ENCODE measurements at regions not wholly inside any gene's neighbourhood (a gene's known extent, or its start where the extent isn't known, plus 50 kb on each side); places are given as distances from the start of the nearest gene placed in this dataset.
"Not testable (repeated sequence)": the region's sequence is repeated elsewhere in the genome, so short reads cannot be mapped to it uniquely, and the experiment has no call there.

- no peak for DNase-seq
- intact Hi-C loops (cut with DNase I) = no loop called here
Observed at GRCh38 chr7:51593628-51594027, 277.0 kb upstream of the COBL start.

GRCh38 chr7:51592842-51593599 is 276.4 kb upstream of the COBL start:
- intact Hi-C loops (cut with DNase I) = no loop called here
- DNase-seq = no peak

DNA sequence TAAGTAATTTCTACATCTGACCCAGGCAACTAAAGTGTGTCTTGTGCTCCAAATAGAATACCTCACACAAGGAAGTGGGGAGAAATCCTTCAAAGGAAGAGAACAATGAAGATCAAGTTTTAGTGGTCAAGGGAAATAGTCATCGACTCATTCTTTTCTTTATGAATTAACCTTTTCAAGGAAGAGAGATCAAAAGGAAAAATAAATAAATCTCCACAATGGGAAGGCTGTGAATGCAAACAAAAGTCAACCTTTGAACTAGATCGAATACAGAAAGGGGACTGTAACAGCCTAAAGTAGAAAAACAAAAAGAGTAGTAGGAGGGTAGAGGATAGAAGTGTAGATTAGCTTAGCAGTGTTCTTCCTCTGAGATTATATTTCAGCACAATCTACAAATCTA is 274.6 kb upstream of the COBL start:
- intact Hi-C loops (cut with DNase I) = no loop called here
- no peak for DNase-seq

GRCh38 chr7:51590746-51591145 is 274.1 kb upstream of the COBL start:
- no peak for DNase-seq
- intact Hi-C loops (cut with DNase I) = no loop called here

- DNase-seq = no peak
- intact Hi-C loops (cut with DNase I) = no loop called here
Observed at GRCh38 chr7:51589111-51589510, 272.5 kb upstream of the COBL start.

DNA sequence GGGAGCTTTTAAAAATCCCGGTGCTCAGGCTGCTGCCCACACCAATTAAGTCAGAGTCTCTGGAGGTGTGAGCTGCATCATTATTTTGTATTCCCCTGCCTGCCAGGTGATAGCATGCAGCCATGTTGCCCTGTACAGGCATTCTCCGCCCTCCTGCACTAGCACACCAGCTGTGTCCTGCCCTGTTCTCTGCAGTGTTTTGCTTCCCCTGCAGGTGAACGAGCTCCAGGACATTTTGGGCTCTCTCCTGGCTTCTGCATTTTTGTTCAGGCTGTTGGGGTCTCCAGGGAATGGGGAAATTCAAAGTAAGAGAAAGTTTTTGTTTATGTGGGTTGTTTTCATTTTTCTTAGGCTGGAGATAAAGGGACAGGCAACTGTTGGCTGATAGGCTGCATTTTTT is 271.0 kb upstream of the COBL start:
- no peak for DNase-seq
- intact Hi-C loops (cut with DNase I) = no loop called here

DNA sequence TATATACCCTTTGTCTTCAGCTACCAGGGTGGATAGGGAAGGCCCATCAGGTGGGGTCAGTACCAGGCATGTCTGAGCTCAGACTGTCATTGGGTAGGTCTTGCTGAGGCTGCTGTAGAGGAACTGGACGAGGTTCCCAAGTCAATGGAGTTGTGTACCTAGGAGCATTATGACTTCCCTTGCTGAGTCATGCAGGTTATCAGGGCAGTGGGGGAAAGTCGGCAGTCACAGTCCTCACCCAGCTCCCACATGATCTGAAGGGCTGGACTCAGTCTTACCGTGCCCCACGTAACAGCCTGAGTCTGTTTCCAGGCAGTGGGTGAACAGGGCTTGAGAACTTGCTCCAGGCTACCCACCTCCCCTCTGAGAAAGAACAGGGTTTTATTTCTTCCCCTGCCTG is 260.8 kb upstream of the COBL start:
- DNase-seq = no peak

GRCh38 chr7:51569581-51569980 is 253.0 kb upstream of the COBL start:
- intact Hi-C loops (cut with DNase I) = no loop called here
- no peak for DNase-seq

More for the DNA sequence above, 260.8 kb upstream of the COBL start:
- intact Hi-C loops (cut with DNase I) = no loop called here

DNA sequence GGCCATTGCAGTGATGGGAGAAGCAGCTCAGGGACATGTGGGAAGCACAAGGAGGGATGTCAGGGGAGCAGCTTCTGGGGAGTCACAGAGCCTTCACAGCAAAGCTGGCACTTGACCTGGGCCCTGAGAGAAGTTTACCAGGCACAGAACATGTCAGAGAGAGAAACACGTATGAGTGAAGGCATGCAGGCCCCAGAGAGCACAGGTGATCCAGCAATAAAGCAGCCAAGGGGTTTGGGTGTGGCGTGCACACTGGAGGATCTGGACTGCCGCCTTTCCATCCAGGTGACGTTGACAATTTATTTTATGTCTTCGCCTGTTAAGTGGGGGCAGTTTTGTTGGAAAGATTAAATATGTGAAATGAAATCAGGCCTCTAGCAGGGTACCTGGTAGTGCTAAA is 252.6 kb upstream of the COBL start:
- no peak for DNase-seq
- intact Hi-C loops (cut with DNase I) = no loop called here

- DNase-seq = no peak
- intact Hi-C loops (cut with DNase I) = no loop called here
Observed at GRCh38 chr7:51551070-51551469, 234.5 kb upstream of the COBL start.

- no peak for DNase-seq
- intact Hi-C loops (cut with DNase I) = no loop called here
Observed at GRCh38 chr7:51545131-51545530, 228.5 kb upstream of the COBL start.

DNA sequence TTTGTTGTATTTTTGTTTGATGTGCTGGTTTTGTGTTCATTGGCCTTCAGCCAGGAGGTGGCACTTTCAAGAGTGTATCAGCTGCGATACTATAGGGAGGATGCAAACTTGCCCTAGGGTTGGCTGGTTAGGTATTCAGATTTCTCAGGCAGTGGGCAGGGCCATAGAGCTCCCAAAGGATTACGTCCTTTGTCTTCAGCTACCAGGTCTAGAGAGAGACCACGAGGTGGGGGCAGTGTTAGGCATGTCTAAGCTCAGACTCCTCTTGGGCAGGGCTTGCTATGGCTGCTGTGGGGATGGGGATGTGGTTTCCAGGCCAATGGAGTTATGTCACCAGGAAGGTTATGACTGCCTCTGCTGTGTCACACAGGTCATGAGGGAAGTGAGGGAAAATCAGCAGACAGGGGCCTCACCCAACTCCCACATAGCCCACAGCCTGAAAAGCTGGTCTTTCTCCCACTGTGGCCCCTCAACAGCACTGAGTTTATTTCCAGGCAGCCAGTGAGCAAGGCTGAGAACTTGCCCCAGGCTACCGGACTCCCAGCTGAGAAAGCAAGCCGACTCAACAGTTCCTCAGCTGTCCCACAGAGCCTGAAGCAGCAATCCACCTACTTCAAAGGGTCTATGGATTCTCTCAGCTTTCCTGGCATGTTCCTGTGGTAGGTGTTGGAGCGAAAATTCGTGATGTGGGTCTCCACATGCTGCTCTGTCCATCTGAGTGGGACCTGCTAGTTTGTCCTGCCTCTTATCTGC is 227.4 kb upstream of the COBL start:
- no peak for DNase-seq
- intact Hi-C loops (cut with DNase I) = no loop called here

DNA sequence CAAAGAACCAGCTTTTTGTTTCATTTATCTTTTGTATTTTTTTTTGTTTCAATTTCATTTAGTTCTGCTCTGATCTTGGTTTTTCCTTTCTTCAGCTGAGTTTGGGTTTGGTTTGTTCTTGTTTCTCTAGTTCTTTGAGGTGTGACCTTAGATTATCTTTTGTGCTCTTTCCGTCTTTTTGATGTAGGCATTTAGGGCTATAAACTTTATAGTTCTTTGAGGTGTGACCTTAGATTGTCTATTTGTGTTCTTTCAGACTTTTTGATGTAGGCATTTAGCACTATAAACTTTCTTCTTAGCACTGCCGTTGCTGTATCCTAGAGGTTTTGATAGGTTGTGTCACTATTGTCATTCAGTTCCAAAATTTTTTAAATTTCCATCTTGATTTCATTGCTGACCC is 224.3 kb upstream of the COBL start:
- intact Hi-C loops (cut with DNase I); DNase-seq: not testable (repeated sequence)

DNA sequence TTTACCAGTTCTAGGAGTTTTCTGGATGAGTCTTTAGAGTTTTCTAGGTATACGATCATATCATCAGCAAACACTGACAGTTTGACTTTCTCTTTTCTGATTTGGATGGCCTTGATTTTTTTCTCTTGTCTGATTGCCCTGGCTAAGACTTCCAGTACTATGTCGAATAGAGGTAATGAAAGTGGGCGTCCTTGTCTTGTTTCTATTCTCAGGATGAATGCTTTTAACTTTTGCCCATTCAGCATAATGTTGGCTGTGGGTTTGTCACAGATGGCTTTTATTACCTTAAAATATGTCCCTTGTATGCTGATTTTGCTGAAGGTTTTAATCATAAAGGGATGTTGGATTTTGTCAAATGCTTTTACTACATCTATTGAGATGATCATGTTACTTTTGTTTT is 223.2 kb upstream of the COBL start:
- intact Hi-C loops (cut with DNase I) = no loop called here
- no peak for DNase-seq

GRCh38 chr7:51528172-51528571 is 211.6 kb upstream of the COBL start:
- no peak for DNase-seq
- intact Hi-C loops (cut with DNase I) = no loop called here

- intact Hi-C loops (cut with DNase I) = no loop called here
- no peak for DNase-seq
Observed at GRCh38 chr7:51521694-51522312, 205.2 kb upstream of the COBL start.

- no peak for DNase-seq
- intact Hi-C loops (cut with DNase I) = no loop called here
Observed at GRCh38 chr7:51521054-51521453, 204.4 kb upstream of the COBL start.

GRCh38 chr7:51518646-51519045 is 202.0 kb upstream of the COBL start:
- no peak for DNase-seq
- intact Hi-C loops (cut with DNase I) = no loop called here

DNA sequence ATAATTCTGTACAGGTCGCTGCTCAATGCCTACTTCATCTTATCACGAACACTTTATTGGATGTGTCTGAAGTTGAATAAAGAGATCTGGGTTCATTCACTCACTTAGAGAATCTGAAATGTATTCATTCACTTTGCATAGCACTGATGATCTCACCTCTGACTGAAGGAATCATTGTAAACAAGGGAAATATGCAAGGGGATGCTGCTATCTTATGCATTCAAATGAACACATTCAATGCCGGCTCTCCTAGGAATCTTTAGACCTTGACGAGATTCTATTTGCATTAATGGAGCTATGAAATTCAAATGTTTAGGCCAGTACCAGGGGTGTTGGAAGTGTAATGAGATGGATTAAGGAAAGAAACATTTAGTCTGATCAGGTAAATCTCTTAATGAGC is 200.6 kb upstream of the COBL start:
- no peak for DNase-seq
- intact Hi-C loops (cut with DNase I) = no loop called here

- DNase-seq = no peak
- intact Hi-C loops (cut with DNase I) = no loop called here
Observed at GRCh38 chr7:51501620-51502019, 185.0 kb upstream of the COBL start.

DNA sequence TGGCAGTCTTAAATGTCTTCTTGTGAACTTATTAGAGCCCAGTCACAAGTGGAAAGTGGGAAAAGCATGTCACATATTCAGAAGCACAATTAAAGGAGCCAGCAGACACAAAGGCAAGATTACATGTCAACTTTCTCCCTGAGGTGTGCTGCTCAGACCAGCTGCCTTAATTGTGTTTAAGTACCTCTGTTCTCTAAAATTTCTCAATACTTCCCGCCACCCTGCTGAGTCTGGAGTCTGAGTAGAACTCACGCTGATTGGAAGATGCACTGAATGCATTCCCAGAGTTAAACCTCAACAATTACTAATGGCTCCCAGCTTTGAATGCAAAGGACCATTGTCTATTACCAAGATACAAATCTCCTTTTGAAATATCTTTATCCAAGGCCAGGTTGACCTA is 166.4 kb upstream of the COBL start:
- intact Hi-C loops (cut with DNase I) = no loop called here
- DNase-seq = no peak

Measured in head of caudate nucleus (tissue), 42 donors.